DND-41 (cell line): ENCODE measurements at regions not wholly inside any gene's neighbourhood (a gene's known extent, or its start where the extent isn't known, plus 50 kb on each side); places are given as distances from the start of the nearest gene placed in this dataset.

Experiments
- EZH2 ChIP-seq: IDR thresholded peaks from 3 replicates; pipeline ENCODE4 v1.6.1; 2012; ENCODE audit warnings: borderline replicate concordance, low read depth, mild to moderate bottlenecking, moderate library complexity, low read length, inconsistent platforms; ENCODE audit not compliant: severe bottlenecking
- TF ChIP-seq, protein P1 (sequence below): IDR thresholded peaks from 2 replicates; pipeline ENCODE4 v1.5.1; 2012; ENCODE audit warnings: borderline replicate concordance, low read length, moderate library complexity, mild to moderate bottlenecking; ENCODE audit not compliant: poor library complexity, severe bottlenecking; ENCODE audit errors: extremely low read depth

DNA sequence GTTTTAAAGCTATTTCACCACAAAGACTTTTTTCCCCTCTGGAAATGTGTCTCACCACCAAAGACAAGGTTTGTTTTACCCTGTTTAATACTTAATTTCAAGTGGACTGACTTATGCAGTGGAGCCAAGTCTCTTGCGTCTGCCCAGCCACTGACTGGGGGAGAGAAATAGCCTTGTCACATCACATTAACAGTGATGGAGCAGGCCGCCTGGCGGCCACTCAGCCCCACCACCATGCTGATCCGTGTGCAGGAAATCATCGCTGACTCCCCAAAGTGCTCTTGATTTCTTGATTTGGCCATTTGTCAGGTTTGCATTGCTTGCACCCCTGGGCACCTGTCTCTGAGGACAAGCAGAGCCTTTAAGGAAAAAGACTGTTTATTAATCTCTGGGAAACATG, 334.1 kb downstream of the GLRX3 start:
- TF ChIP-seq, protein P1, sequence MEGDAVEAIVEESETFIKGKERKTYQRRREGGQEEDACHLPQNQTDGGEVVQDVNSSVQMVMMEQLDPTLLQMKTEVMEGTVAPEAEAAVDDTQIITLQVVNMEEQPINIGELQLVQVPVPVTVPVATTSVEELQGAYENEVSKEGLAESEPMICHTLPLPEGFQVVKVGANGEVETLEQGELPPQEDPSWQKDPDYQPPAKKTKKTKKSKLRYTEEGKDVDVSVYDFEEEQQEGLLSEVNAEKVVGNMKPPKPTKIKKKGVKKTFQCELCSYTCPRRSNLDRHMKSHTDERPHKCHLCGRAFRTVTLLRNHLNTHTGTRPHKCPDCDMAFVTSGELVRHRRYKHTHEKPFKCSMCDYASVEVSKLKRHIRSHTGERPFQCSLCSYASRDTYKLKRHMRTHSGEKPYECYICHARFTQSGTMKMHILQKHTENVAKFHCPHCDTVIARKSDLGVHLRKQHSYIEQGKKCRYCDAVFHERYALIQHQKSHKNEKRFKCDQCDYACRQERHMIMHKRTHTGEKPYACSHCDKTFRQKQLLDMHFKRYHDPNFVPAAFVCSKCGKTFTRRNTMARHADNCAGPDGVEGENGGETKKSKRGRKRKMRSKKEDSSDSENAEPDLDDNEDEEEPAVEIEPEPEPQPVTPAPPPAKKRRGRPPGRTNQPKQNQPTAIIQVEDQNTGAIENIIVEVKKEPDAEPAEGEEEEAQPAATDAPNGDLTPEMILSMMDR = no peak
- no peak for TF ChIP-seq EZH2
